ENCODE measurements at regions not wholly inside any gene's neighbourhood (a gene's known extent, or its start where the extent isn't known, plus 50 kb on each side); places are given as distances from the start of the nearest gene placed in this dataset.

- TF ChIP-seq CTCF (IDR thresholded peaks at IDR 0.05) (no peak), POLR2AphosphoS5 (IDR thresholded peaks at IDR 0.05) (no peak)
These were observed 110.3 kb downstream of the COL6A6 start for GRCh38 chr3:130627143-130627855.
